ENCODE measurements at regions not wholly inside any gene's neighbourhood (a gene's known extent, or its start where the extent isn't known, plus 50 kb on each side); places are given as distances from the start of the nearest gene placed in this dataset.

GRCh38 chr13:54361460-54361859, 1332.8 kb downstream of the OLFM4 start:
- no peak for TF ChIP-seq POLR2AphosphoS5 (IDR thresholded peaks at IDR 0.05)
- TF ChIP-seq, protein P1, sequence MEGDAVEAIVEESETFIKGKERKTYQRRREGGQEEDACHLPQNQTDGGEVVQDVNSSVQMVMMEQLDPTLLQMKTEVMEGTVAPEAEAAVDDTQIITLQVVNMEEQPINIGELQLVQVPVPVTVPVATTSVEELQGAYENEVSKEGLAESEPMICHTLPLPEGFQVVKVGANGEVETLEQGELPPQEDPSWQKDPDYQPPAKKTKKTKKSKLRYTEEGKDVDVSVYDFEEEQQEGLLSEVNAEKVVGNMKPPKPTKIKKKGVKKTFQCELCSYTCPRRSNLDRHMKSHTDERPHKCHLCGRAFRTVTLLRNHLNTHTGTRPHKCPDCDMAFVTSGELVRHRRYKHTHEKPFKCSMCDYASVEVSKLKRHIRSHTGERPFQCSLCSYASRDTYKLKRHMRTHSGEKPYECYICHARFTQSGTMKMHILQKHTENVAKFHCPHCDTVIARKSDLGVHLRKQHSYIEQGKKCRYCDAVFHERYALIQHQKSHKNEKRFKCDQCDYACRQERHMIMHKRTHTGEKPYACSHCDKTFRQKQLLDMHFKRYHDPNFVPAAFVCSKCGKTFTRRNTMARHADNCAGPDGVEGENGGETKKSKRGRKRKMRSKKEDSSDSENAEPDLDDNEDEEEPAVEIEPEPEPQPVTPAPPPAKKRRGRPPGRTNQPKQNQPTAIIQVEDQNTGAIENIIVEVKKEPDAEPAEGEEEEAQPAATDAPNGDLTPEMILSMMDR (IDR thresholded peaks at IDR 0.05): no peak
- TF ChIP-seq POLR2A (IDR thresholded peaks at IDR 0.05): no peak

Measured in sigmoid colon (tissue), 4 donors.